NCI-H2029 treated with DMSO at 0.1 percent for 48 hours (cell line): ENCODE measurements at regions not wholly inside any gene's neighbourhood (a gene's known extent, or its start where the extent isn't known, plus 50 kb on each side); places are given as distances from the start of the nearest gene placed in this dataset.

Source experiments
- DNase-seq: peaks from one replicate; lab custom pipeline; 2025; lab: John Stamatoyannopoulos, UW

GRCh38 chr2:16496426-16497388 is 168.9 kb downstream of the CYRIA start:
- DNase-seq, result no peak

GRCh38 chr2:16495509-16496208 is 170.0 kb downstream of the CYRIA start:
- DNase-seq, result no peak

GRCh38 chr2:16494836-16495508 is 170.7 kb downstream of the CYRIA start:
- no peak for DNase-seq

- no peak for DNase-seq
Observed at GRCh38 chr2:16493788-16494187, 171.8 kb downstream of the CYRIA start.

GRCh38 chr2:16487686-16488085 is 177.9 kb downstream of the CYRIA start:
- no peak for DNase-seq

- DNase-seq, result no peak
Observed at GRCh38 chr2:16485251-16485650, 180.4 kb downstream of the CYRIA start.

GRCh38 chr2:16482460-16482859 is 183.2 kb downstream of the CYRIA start:
- no peak for DNase-seq

- no peak for DNase-seq
Observed at GRCh38 chr2:16481351-16481750, 184.3 kb downstream of the CYRIA start.

GRCh38 chr2:16479721-16480120 is 185.9 kb downstream of the CYRIA start:
- DNase-seq, result no peak

GRCh38 chr2:16478434-16479210 is 187.0 kb downstream of the CYRIA start:
- no peak for DNase-seq

- no peak for DNase-seq
Observed at GRCh38 chr2:16477648-16478047, 188.0 kb downstream of the CYRIA start.

GRCh38 chr2:16476866-16477265 is 188.8 kb downstream of the CYRIA start:
- DNase-seq, result no peak

- DNase-seq, result no peak
Observed at GRCh38 chr2:16475986-16476567, 189.6 kb downstream of the CYRIA start.

- no peak for DNase-seq
Observed at GRCh38 chr2:16475586-16475985, 190.0 kb downstream of the CYRIA start.

- DNase-seq, result no peak
Observed at GRCh38 chr2:16473575-16473974, 192.1 kb downstream of the CYRIA start.

GRCh38 chr2:16470936-16471490 is 194.6 kb downstream of the CYRIA start:
- DNase-seq, result no peak

- no peak for DNase-seq
Observed at GRCh38 chr2:16466821-16467151, 198.8 kb downstream of the CYRIA start.

GRCh38 chr2:16466133-16466820 is 199.4 kb downstream of the CYRIA start:
- no peak for DNase-seq

- DNase-seq, result no peak
Observed at GRCh38 chr2:16464641-16465040, 201.0 kb downstream of the CYRIA start.

GRCh38 chr2:16462958-16463357 is 202.7 kb downstream of the CYRIA start:
- DNase-seq, result no peak

GRCh38 chr2:16461672-16462071 is 204.0 kb downstream of the CYRIA start:
- DNase-seq, result no peak
